Heart left ventricle (tissue), 16 donors: ENCODE measurements at regions not wholly inside any gene's neighbourhood (a gene's known extent, or its start where the extent isn't known, plus 50 kb on each side); places are given as distances from the start of the nearest gene placed in this dataset.

Experiments used
- ATAC-seq, 4 donors: fragments of 200-7000 bp; cut with Tn5 transposase; one replicate each; pipeline ENCODE4 v1.9.1; 2020 to 2022; ENCODE audit warnings: moderate library complexity in 4 of 4, mild to moderate bottlenecking in 3 of 4, moderate number of reproducible peaks in 1 of 4
- DNase-seq, 5 donors: peaks; one replicate each; pipeline ENCODE4 v3.0.0-alpha.2; 2020
- H3K27ac ChIP-seq, 12 donors: fragments of 200-600 bp; sonication (generic) in 4 of 12; one replicate each; pipeline versions ENCODE4 v1.5.0 to v1.8.0; 2016 to 2022; ENCODE audit warnings: mild to moderate bottlenecking in 2 of 12
- H3K27me3 ChIP-seq, 9 donors: fragments of 200-600 bp; sonication (generic) in 2 of 9; one replicate each; pipeline versions ENCODE4 v1.5.1 to v1.8.0; 2016 to 2022; ENCODE audit warnings: mild to moderate bottlenecking in 3 of 9
- H3K36me3 ChIP-seq, 9 donors: fragments of 200-600 bp; sonication (generic) in 2 of 9; one replicate each; pipeline versions ENCODE4 v1.5.0 to v1.8.0; 2018 to 2022; ENCODE audit warnings: mild to moderate bottlenecking in 2 of 9
- H3K4me1 ChIP-seq, 12 donors: fragments of 200-600 bp; sonication (generic) in 4 of 12; one replicate each; pipeline versions ENCODE4 v1.5.0 to v1.8.0; 2016 to 2022; ENCODE audit warnings: mild to moderate bottlenecking in 3 of 12
- H3K4me3 ChIP-seq, 12 donors: fragments of 200-600 bp; sonication (generic) in 4 of 12; one replicate each; pipeline versions ENCODE4 v1.5.0 to v1.8.0; 2017 to 2022; ENCODE audit warnings: mild to moderate bottlenecking in 9 of 12, moderate library complexity in 4 of 12
- H3K9me3 ChIP-seq, 12 donors: fragments of 200-600 bp; sonication (generic) in 4 of 12; one replicate each; pipeline versions ENCODE4 v1.5.0 to v1.8.0; 2016 to 2022; ENCODE audit warnings: mild to moderate bottlenecking in 1 of 12
- CTCF ChIP-seq, 12 donors: fragments of 200-600 bp; sonication (generic) in 4 of 12; IDR thresholded peaks; one replicate each; pipeline versions ENCODE4 v1.5.0 to v1.8.0; 2018 to 2022; ENCODE audit warnings: antibody characterized with exemption in 12 of 12, mild to moderate bottlenecking in 5 of 12
- POLR2A ChIP-seq, 2 donors: fragments of 450-650 bp; IDR thresholded peaks; one replicate each; pipeline ENCODE4 v1.6.1; 2017; ENCODE audit warnings: antibody characterized with exemption in 2 of 2, mild to moderate bottlenecking in 2 of 2, moderate library complexity in 2 of 2
- WGBS, 4 donors: extraction: QIAGEN DNeasy Blood & Tissue Kit in 2 of 4; methylation state at CpG; one replicate each; pipeline versions ENCODE4 v1.1.5 to v1.1.7; 2013 to 2018; 5-methylcytosine and 5-hydroxymethylcytosine counted together
- intact Hi-C, 10 donors: fragments of 100-400 bp; cut with DNase I; formaldehyde crosslinking; loops; one replicate each; pipeline versions ENCODE4 v1.11.1 to v1.14.2; 2022
- donor health status: ischemic (EF 13 %, LVEDD 7.1; RV severe dilation, severe dysfunction).
- donor health status: healthy with polysubstance abuse.
- donor health status: DM: no; HTN: yes; CAD: no.
- donor health status: DM: no; HTN: no; CAD: no.
- donor health status: ischemic (EF 25% LVEDD 6.9; RV normal size, moderate dysfunction).
- donor health status: ischemic (EF 25% LVEDD 5.7; RV mildly dilated, moderate dysfunction).
- donor health status: healthy.
- donor health status: DM: yes; HTN: yes; CAD: no.
- donor health status: ischemic (EF 35%, LVEDD 5.7; RV mildly dilated, moderate dysfunction).
- donor health status: nonischemic (EF 11% LVEDD 7.7; RV severe dilation, severe dysfunction).
- donor health status: DM: yes; HTN: yes; CAD: no.
- donor health status: PGD.
- donor health status: ischemic (EF 29% LVEDD 5.4; RV normal size, mild dysfunction).
- donor health status: nonischemic (EF 23%, LVEDD 6.1; RV moderate dilation, normal function).

GRCh38 chr6:40973304-40973703 lies 65.7 kb downstream of the UNC5CL start:
- ATAC-seq (no peak), DNase-seq (no peak)
- TF ChIP-seq CTCF (IDR thresholded peaks at IDR 0.05) (no peak), POLR2A (IDR thresholded peaks at IDR 0.05) (no peak)
- no peak overlapping the region for H3K4me3 ChIP-seq
- no peaks in the 10 kb centered on the region for H3K4me1 ChIP-seq
- intact Hi-C loops, result no loop called here
- peaks cover 0 to 8% (median 0%) of the 10 kb centered on the region in 9 donors for H3K27me3 ChIP-seq
- no peak overlapping the region for H3K27ac ChIP-seq
- H3K36me3 ChIP-seq, result no peaks in the 10 kb centered on the region
- 85 to 93% (median 91%) methylated on average over 4 of the region's 4 CpGs for WGBS, 4 donors
- peaks cover 0 to 9% (median 0%) of the 10 kb centered on the region in 12 donors for H3K9me3 ChIP-seq

GRCh38 chr6:40972814-40973213 lies 66.2 kb downstream of the UNC5CL start:
- Histone ChIP-seq H3K36me3 (no peaks in the 10 kb centered on the region), H3K9me3 (peaks cover 0 to 9% (median 0%) of the 10 kb centered on the region in 12 donors), H3K4me3 (no peak overlapping the region), H3K27me3 (peaks cover 0 to 8% (median 0%) of the 10 kb centered on the region in 9 donors), H3K27ac (no peak overlapping the region), H3K4me1 (no peaks in the 10 kb centered on the region)
- DNase-seq (no peak), ATAC-seq (no peak)
- no peak for TF ChIP-seq CTCF (IDR thresholded peaks at IDR 0.05)
- TF ChIP-seq POLR2A (IDR thresholded peaks at IDR 0.05), result no peak
- intact Hi-C loops, result no loop called here
- WGBS, 4 donors, result 80 to 84% (median 82%) methylated on average over 3 of the region's 3 CpGs

GRCh38 chr6:40972190-40972589 lies 66.8 kb downstream of the UNC5CL start:
- ATAC-seq, result no peak
- no peak for TF ChIP-seq CTCF (IDR thresholded peaks at IDR 0.05)
- no peak for TF ChIP-seq POLR2A (IDR thresholded peaks at IDR 0.05)
- no peak overlapping the region for H3K4me3 ChIP-seq
- peaks cover 0 to 9% (median 0%) of the 10 kb centered on the region in 12 donors for H3K9me3 ChIP-seq
- peaks cover 0 to 8% (median 0%) of the 10 kb centered on the region in 9 donors for H3K27me3 ChIP-seq
- no peaks in the 10 kb centered on the region for H3K36me3 ChIP-seq
- intact Hi-C loops, result no loop called here
- DNase-seq, result no peak
- no peak overlapping the region for H3K27ac ChIP-seq
- WGBS, 4 donors, result 95 to 97% (median 96%) methylated on average over 3 of the region's 3 CpGs
- no peaks in the 10 kb centered on the region for H3K4me1 ChIP-seq

GRCh38 chr6:40968620-40969164 lies 70.3 kb downstream of the UNC5CL start:
- no peak for ATAC-seq
- intact Hi-C loops, result no loop called here

More at GRCh38 chr6:40968620-40969164, 70.3 kb downstream of the UNC5CL start:
- no peaks in the 10 kb centered on the region for H3K4me1 ChIP-seq
- no peak for TF ChIP-seq POLR2A (IDR thresholded peaks at IDR 0.05)
- TF ChIP-seq CTCF (IDR thresholded peaks at IDR 0.05), result no peak
- peaks cover 0 to 6% (median 0%) of the 10 kb centered on the region in 12 donors for H3K9me3 ChIP-seq
- H3K27ac ChIP-seq, result no peak overlapping the region
- no peaks in the 10 kb centered on the region for H3K36me3 ChIP-seq
- DNase-seq, result no peak
- peaks cover 0 to 3% (median 0%) of the 10 kb centered on the region in 9 donors for H3K27me3 ChIP-seq
- H3K4me3 ChIP-seq, result no peak overlapping the region
